ENCODE measurements at regions not wholly inside any gene's neighbourhood (a gene's known extent, or its start where the extent isn't known, plus 50 kb on each side); places are given as distances from the start of the nearest gene placed in this dataset.

GRCh38 chr17:63066158-63066813, 100.3 kb downstream of the TANC2 start:
- intact Hi-C loops (cut with micrococcal nuclease) = no loop called here
- H3K27ac ChIP-seq (ENCODE audit: low read length) = no peak overlapping the region
- no peak for TF ChIP-seq EZH2phosphoT487 (IDR thresholded peaks at IDR 0.05; ENCODE audit: borderline replicate concordance, low read length)
- TF ChIP-seq, protein P1, sequence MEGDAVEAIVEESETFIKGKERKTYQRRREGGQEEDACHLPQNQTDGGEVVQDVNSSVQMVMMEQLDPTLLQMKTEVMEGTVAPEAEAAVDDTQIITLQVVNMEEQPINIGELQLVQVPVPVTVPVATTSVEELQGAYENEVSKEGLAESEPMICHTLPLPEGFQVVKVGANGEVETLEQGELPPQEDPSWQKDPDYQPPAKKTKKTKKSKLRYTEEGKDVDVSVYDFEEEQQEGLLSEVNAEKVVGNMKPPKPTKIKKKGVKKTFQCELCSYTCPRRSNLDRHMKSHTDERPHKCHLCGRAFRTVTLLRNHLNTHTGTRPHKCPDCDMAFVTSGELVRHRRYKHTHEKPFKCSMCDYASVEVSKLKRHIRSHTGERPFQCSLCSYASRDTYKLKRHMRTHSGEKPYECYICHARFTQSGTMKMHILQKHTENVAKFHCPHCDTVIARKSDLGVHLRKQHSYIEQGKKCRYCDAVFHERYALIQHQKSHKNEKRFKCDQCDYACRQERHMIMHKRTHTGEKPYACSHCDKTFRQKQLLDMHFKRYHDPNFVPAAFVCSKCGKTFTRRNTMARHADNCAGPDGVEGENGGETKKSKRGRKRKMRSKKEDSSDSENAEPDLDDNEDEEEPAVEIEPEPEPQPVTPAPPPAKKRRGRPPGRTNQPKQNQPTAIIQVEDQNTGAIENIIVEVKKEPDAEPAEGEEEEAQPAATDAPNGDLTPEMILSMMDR (conservative IDR thresholded peaks at IDR 0.05; ENCODE audit: low read depth, low read length) = no peak
- TF ChIP-seq EZH2 (IDR thresholded peaks at IDR 0.05; ENCODE audit: low read length, unreplicated experiment) = no peak
- DNase-seq = no peak
- H2AFZ ChIP-seq (ENCODE audit: low read length) = no peak overlapping the region
- ATAC-seq = no peak
- H3K9me2 ChIP-seq (replicated peaks; ENCODE audit: low read length) = no peaks in the 10 kb centered on the region
- ChIA-PET POLR2A (ENCODE audit: unreplicated experiment) (no interaction called here), CTCF (no interaction called here)
- H3K4me2 ChIP-seq (ENCODE audit: low read length) = no peak overlapping the region
- no peak overlapping the region for H3K4me3 ChIP-seq (ENCODE audit: low read length)
- no peaks in the 10 kb centered on the region for H3K9me3 ChIP-seq (ENCODE audit: low read length)
- no peak overlapping the region for H3K9ac ChIP-seq (ENCODE audit: low read length)
- H3K79me2 ChIP-seq (ENCODE audit: low read length) = no peaks in the 10 kb centered on the region
- H3K27me3 ChIP-seq (ENCODE audit: low read length) = no peaks in the 10 kb centered on the region
- H3K4me1 ChIP-seq (ENCODE audit: insufficient read depth, low read length) = no peaks in the 10 kb centered on the region
- no TSS peak for BruUV-seq (replicated peaks)
- H4K20me1 ChIP-seq (ENCODE audit: low read length) = no peaks in the 10 kb centered on the region
- H3K36me3 ChIP-seq (ENCODE audit: low read depth, low read length) = no peaks in the 10 kb centered on the region
- no peaks in the 10 kb centered on the region for H3F3A ChIP-seq (ENCODE audit: low read length, unreplicated experiment)

GRCh38 chr17:63069245-63069644, 103.2 kb downstream of the TANC2 start:
- H3K9me3 ChIP-seq (ENCODE audit: low read length) = no peaks in the 10 kb centered on the region
- no peaks in the 10 kb centered on the region for H3F3A ChIP-seq (ENCODE audit: low read length, unreplicated experiment)
- CTCF ChIA-PET = interaction anchor here (0.6 kb wide), 1 partner anchor 755 kb away, joined by 3 read pairs; no protein-coding TSS in a partner anchor
- H3K4me2 ChIP-seq (ENCODE audit: low read length) = no peak overlapping the region
- no peaks in the 10 kb centered on the region for H3K36me3 ChIP-seq (ENCODE audit: low read depth, low read length)
- H3K9me2 ChIP-seq (replicated peaks; ENCODE audit: low read length) = no peaks in the 10 kb centered on the region
- H3K9ac ChIP-seq (ENCODE audit: low read length) = no peak overlapping the region
- H4K20me1 ChIP-seq (ENCODE audit: low read length) = no peaks in the 10 kb centered on the region
- no peak for DNase-seq
- no peak overlapping the region for H3K27ac ChIP-seq (ENCODE audit: low read length)
- no peaks in the 10 kb centered on the region for H3K27me3 ChIP-seq (ENCODE audit: low read length)
- H3K79me2 ChIP-seq (ENCODE audit: low read length) = no peaks in the 10 kb centered on the region
- TF ChIP-seq, protein P1 (conservative IDR thresholded peaks at IDR 0.05; ENCODE audit: low read depth, low read length) = no peak
- TF ChIP-seq EZH2 (IDR thresholded peaks at IDR 0.05; ENCODE audit: low read length, unreplicated experiment) (no peak), EZH2phosphoT487 (IDR thresholded peaks at IDR 0.05; ENCODE audit: borderline replicate concordance, low read length) (no peak)
- BruUV-seq (replicated peaks) = no TSS peak
- H3K4me3 ChIP-seq (ENCODE audit: low read length) = no peak overlapping the region
- intact Hi-C loops (cut with micrococcal nuclease) = no loop called here
- POLR2A ChIA-PET (ENCODE audit: unreplicated experiment) = no interaction called here
- no peak for ATAC-seq
- H2AFZ ChIP-seq (ENCODE audit: low read length) = no peak overlapping the region
- H3K4me1 ChIP-seq (ENCODE audit: insufficient read depth, low read length) = no peaks in the 10 kb centered on the region

GRCh38 chr17:63070031-63070430, 104.0 kb downstream of the TANC2 start:
- Histone ChIP-seq H3K27me3 (ENCODE audit: low read length) (no peaks in the 10 kb centered on the region), H3K4me3 (ENCODE audit: low read length) (no peak overlapping the region), H3K79me2 (ENCODE audit: low read length) (no peaks in the 10 kb centered on the region), H3K9ac (ENCODE audit: low read length) (no peak overlapping the region), H3K27ac (ENCODE audit: low read length) (no peak overlapping the region), H3K4me1 (ENCODE audit: insufficient read depth, low read length) (no peaks in the 10 kb centered on the region), H2AFZ (ENCODE audit: low read length) (no peak overlapping the region), H3K9me3 (ENCODE audit: low read length) (no peaks in the 10 kb centered on the region), H3K4me2 (ENCODE audit: low read length) (no peak overlapping the region), H3K9me2 (replicated peaks; ENCODE audit: low read length) (no peaks in the 10 kb centered on the region), H3F3A (ENCODE audit: low read length, unreplicated experiment) (no peaks in the 10 kb centered on the region), H4K20me1 (ENCODE audit: low read length) (no peaks in the 10 kb centered on the region), H3K36me3 (ENCODE audit: low read depth, low read length) (no peaks in the 10 kb centered on the region)
- no TSS peak for BruUV-seq (replicated peaks)
- ATAC-seq (no peak), DNase-seq (no peak)
- TF ChIP-seq, protein P1 (conservative IDR thresholded peaks at IDR 0.05; ENCODE audit: low read depth, low read length) = no peak
- TF ChIP-seq EZH2phosphoT487 (IDR thresholded peaks at IDR 0.05; ENCODE audit: borderline replicate concordance, low read length) (no peak), EZH2 (IDR thresholded peaks at IDR 0.05; ENCODE audit: low read length, unreplicated experiment) (no peak)
- POLR2A ChIA-PET (ENCODE audit: unreplicated experiment) = no interaction called here
- CTCF ChIA-PET = no interaction called here
- intact Hi-C loops (cut with micrococcal nuclease) = no loop called here

All from PC-3 (cell line).